SU-DHL-6 (cell line): ENCODE measurements at regions not wholly inside any gene's neighbourhood (a gene's known extent, or its start where the extent isn't known, plus 50 kb on each side); places are given as distances from the start of the nearest gene placed in this dataset.
"Not testable (repeated sequence)": the region's sequence is repeated elsewhere in the genome, so short reads cannot be mapped to it uniquely, and the experiment has no call there.

ENCODE experiments used
- EZH2phosphoT487 ChIP-seq: fragments of 200-600 bp; sonication (generic), shearing (Covaris generic); conservative IDR thresholded peaks from 2 replicates; pipeline ENCODE4 v1.6.1; 2018; ENCODE audit warnings: mild to moderate bottlenecking, antibody characterized with exemption, low read length, moderate library complexity, mixed read lengths
- TF ChIP-seq, protein P1 (sequence below): fragments of 200-600 bp; sonication (generic); IDR thresholded peaks from one replicate; pipeline ENCODE4 v1.5.1; 2017; ENCODE audit warnings: antibody characterized with exemption, mild to moderate bottlenecking, low read length, moderate library complexity; ENCODE audit not compliant: insufficient read depth, poor library complexity, severe bottlenecking

DNA sequence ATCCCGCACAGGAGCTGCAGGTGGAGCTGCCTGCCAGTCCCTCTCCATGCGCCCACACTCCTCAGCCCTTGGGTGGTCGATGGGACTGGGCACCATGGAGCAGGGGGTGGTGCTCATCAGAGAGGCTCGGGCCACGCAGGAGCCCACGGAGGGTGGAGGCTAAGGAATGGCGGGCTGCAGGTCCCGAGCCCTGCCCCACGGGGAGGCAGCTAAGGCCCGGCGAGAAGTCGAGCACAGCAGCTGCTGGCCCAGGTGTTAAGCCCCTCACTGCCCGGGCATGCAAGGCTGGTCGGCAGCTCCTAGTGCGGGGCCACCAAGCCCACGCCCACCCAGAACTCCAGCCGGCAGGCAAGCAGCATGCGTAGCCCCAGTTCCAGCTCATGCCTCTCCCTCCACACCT lies 80.2 kb downstream of the DEFB131A start:
- TF ChIP-seq, protein P1, sequence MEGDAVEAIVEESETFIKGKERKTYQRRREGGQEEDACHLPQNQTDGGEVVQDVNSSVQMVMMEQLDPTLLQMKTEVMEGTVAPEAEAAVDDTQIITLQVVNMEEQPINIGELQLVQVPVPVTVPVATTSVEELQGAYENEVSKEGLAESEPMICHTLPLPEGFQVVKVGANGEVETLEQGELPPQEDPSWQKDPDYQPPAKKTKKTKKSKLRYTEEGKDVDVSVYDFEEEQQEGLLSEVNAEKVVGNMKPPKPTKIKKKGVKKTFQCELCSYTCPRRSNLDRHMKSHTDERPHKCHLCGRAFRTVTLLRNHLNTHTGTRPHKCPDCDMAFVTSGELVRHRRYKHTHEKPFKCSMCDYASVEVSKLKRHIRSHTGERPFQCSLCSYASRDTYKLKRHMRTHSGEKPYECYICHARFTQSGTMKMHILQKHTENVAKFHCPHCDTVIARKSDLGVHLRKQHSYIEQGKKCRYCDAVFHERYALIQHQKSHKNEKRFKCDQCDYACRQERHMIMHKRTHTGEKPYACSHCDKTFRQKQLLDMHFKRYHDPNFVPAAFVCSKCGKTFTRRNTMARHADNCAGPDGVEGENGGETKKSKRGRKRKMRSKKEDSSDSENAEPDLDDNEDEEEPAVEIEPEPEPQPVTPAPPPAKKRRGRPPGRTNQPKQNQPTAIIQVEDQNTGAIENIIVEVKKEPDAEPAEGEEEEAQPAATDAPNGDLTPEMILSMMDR = not testable (repeated sequence)
- TF ChIP-seq EZH2phosphoT487 = not testable (repeated sequence)
